ENCODE measurements at regions not wholly inside any gene's neighbourhood (a gene's known extent, or its start where the extent isn't known, plus 50 kb on each side); places are given as distances from the start of the nearest gene placed in this dataset.

GRCh38 chr2:104092886-104093285 lies 761.0 kb upstream of the POU3F3 start:
- DNase-seq (ENCODE audit: low read depth in 1 of 2, low spot score in 1 of 2) = no peak
- Histone ChIP-seq H3K4me1 (no peaks in the 10 kb centered on the region), H3K4me3 (no peak overlapping the region), H3K9me3 (no peaks in the 10 kb centered on the region), H3K27ac (no peak overlapping the region), H3K4me2 (no peak overlapping the region)
- no peak for FAIRE-seq
- 32% methylated on average over 6 of the region's 6 CpGs for WGBS (ENCODE audit: missing lambda C conversion rate)
- POLR2A ChIA-PET = no interaction called here
- TF ChIP-seq JUN (IDR thresholded peaks at IDR 0.05) (no peak), MAFK (IDR thresholded peaks at IDR 0.05; ENCODE audit: partially characterized antibody) (no peak)
- CTCF ChIA-PET = no interaction called here
- ATAC-seq = no peak

- no peak for TF ChIP-seq BCL3 (IDR thresholded peaks at IDR 0.05)
- no peak for TF ChIP-seq ELK1 (IDR thresholded peaks at IDR 0.05; ENCODE audit: low read depth, low read length)
- no peak for TF ChIP-seq E2F6 (IDR thresholded peaks at IDR 0.05; ENCODE audit: borderline replicate concordance, low read depth)
- no peak for TF ChIP-seq HDAC2 (IDR thresholded peaks at IDR 0.05)
- no peak for TF ChIP-seq CEBPB (IDR thresholded peaks at IDR 0.05)
- no peak for TF ChIP-seq NFE2L2 (conservative IDR thresholded peaks at IDR 0.05; ENCODE audit: low read length)
- no peak for TF ChIP-seq ATOH8 (CRISPR knock-in tag; IDR thresholded peaks at IDR 0.05; ENCODE audit: low read depth)
- no peak for TF ChIP-seq FOXS1 (CRISPR knock-in tag; IDR thresholded peaks at IDR 0.05)
- TF ChIP-seq RFX5 (IDR thresholded peaks at IDR 0.05) = no peak
- ChIA-PET POLR2A (no interaction called here), CTCF (no interaction called here)
- no peak for FAIRE-seq
- H3K4me1 ChIP-seq = no peaks in the 10 kb centered on the region
- WGBS (ENCODE audit: missing lambda C conversion rate) = 12% methylated on average over 3 of the region's 3 CpGs
- ATAC-seq = no peak
- no peak for DNase-seq (ENCODE audit: low read depth in 1 of 2, low spot score in 1 of 2)
- no peaks in the 10 kb centered on the region for H3K9me3 ChIP-seq
- H3K27ac ChIP-seq = no peak overlapping the region
- no peak overlapping the region for H3K4me2 ChIP-seq
- no peak overlapping the region for H3K4me3 ChIP-seq
Measured at GRCh38 chr2:104102615-104103014, 751.3 kb upstream of the POU3F3 start.

- no peak for FAIRE-seq
- Histone ChIP-seq H3K9me3 (no peaks in the 10 kb centered on the region), H3K4me3 (no peak overlapping the region), H3K27ac (no peak overlapping the region), H3K4me1 (no peaks in the 10 kb centered on the region), H3K4me2 (no peak overlapping the region)
- CTCF ChIA-PET = no interaction called here
- DNase-seq (ENCODE audit: low read depth in 1 of 2, low spot score in 1 of 2) = no peak
- ATAC-seq = no peak
- POLR2A ChIA-PET = no interaction called here
- WGBS (ENCODE audit: missing lambda C conversion rate) = 43% methylated on average over 8 of the region's 8 CpGs
- no peak for TF ChIP-seq TFCP2L1 (CRISPR knock-in tag; IDR thresholded peaks at IDR 0.05)
- no peak for TF ChIP-seq JUNB (IDR thresholded peaks at IDR 0.05)
- TF ChIP-seq FOSL2 (IDR thresholded peaks at IDR 0.05) = no peak
- no peak for TF ChIP-seq FOSL2 (CRISPR knock-in tag; IDR thresholded peaks at IDR 0.05)
- TF ChIP-seq NR3C1 (IDR thresholded peaks at IDR 0.05) = no peak
- TF ChIP-seq CHD4 (IDR thresholded peaks at IDR 0.05; ENCODE audit: borderline replicate concordance) = no peak
- no peak for TF ChIP-seq MYC (IDR thresholded peaks at IDR 0.05; ENCODE audit: borderline replicate concordance, low read length)
- TF ChIP-seq NPAS2 (CRISPR knock-in tag; IDR thresholded peaks at IDR 0.05; ENCODE audit: borderline replicate concordance) = no peak
- no peak for TF ChIP-seq HOXB13 (CRISPR knock-in tag; IDR thresholded peaks at IDR 0.05; ENCODE audit: low read depth)
- TF ChIP-seq FOSB (CRISPR knock-in tag; IDR thresholded peaks at IDR 0.05) = no peak
- TF ChIP-seq EP300 (IDR thresholded peaks at IDR 0.05) = no peak
- TF ChIP-seq HES2 (IDR thresholded peaks at IDR 0.05) = no peak
- TF ChIP-seq TP53 (CRISPR knock-in tag; IDR thresholded peaks at IDR 0.05) = no peak
- no peak for TF ChIP-seq RARB (CRISPR knock-in tag; IDR thresholded peaks at IDR 0.05)
- no peak for TF ChIP-seq ZC3H11A (IDR thresholded peaks at IDR 0.05)
Measured at GRCh38 chr2:104109356-104109755, 744.6 kb upstream of the POU3F3 start.
